ENCODE measurements at regions not wholly inside any gene's neighbourhood (a gene's known extent, or its start where the extent isn't known, plus 50 kb on each side); places are given as distances from the start of the nearest gene placed in this dataset.

GRCh38 chr3:101081446-101081845 lies 88.2 kb upstream of the ABI3BP start:
- Histone ChIP-seq H3K27ac (no peak overlapping the region), H3K36me3 (no peaks in the 10 kb centered on the region), H3K9me3 (no peaks in the 10 kb centered on the region), H3K4me1 (peaks cover 12% of the 10 kb centered on the region), H3K27me3 (no peaks in the 10 kb centered on the region), H3K4me3 (no peak overlapping the region)
- intact Hi-C loops (cut with DNase I), result no loop called here
- DNase-seq (ENCODE audit: extremely low spot score in 2 of 2), result no peak
- TF ChIP-seq POLR2AphosphoS5 (IDR thresholded peaks at IDR 0.05; ENCODE audit: insufficient read depth in 1 of 2, low read depth in 1 of 2) (no peak), POLR2A (IDR thresholded peaks at IDR 0.05) (no peak)
- TF ChIP-seq, protein P1, sequence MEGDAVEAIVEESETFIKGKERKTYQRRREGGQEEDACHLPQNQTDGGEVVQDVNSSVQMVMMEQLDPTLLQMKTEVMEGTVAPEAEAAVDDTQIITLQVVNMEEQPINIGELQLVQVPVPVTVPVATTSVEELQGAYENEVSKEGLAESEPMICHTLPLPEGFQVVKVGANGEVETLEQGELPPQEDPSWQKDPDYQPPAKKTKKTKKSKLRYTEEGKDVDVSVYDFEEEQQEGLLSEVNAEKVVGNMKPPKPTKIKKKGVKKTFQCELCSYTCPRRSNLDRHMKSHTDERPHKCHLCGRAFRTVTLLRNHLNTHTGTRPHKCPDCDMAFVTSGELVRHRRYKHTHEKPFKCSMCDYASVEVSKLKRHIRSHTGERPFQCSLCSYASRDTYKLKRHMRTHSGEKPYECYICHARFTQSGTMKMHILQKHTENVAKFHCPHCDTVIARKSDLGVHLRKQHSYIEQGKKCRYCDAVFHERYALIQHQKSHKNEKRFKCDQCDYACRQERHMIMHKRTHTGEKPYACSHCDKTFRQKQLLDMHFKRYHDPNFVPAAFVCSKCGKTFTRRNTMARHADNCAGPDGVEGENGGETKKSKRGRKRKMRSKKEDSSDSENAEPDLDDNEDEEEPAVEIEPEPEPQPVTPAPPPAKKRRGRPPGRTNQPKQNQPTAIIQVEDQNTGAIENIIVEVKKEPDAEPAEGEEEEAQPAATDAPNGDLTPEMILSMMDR (IDR thresholded peaks at IDR 0.05), result no peak

GRCh38 chr3:101077361-101078011 lies 84.3 kb upstream of the ABI3BP start:
- H3K36me3 ChIP-seq, result no peaks in the 10 kb centered on the region
- peaks cover 12% of the 10 kb centered on the region for H3K4me1 ChIP-seq
- intact Hi-C loops (cut with DNase I), result no loop called here
- TF ChIP-seq, protein P1 (IDR thresholded peaks at IDR 0.05), result no peak
- TF ChIP-seq POLR2A (IDR thresholded peaks at IDR 0.05), result no peak
- no peak for TF ChIP-seq POLR2AphosphoS5 (IDR thresholded peaks at IDR 0.05; ENCODE audit: insufficient read depth in 1 of 2, low read depth in 1 of 2)
- no peaks in the 10 kb centered on the region for H3K9me3 ChIP-seq
- H3K27me3 ChIP-seq, result no peaks in the 10 kb centered on the region
- no peak overlapping the region for H3K27ac ChIP-seq
- no peak for DNase-seq (ENCODE audit: extremely low spot score in 2 of 2)
- no peak overlapping the region for H3K4me3 ChIP-seq

- H3K4me1 ChIP-seq, result peaks cover 10% of the 10 kb centered on the region
- no peaks in the 10 kb centered on the region for H3K9me3 ChIP-seq
- DNase-seq (ENCODE audit: extremely low spot score in 2 of 2), result no peak
- no peak overlapping the region for H3K4me3 ChIP-seq
- no peaks in the 10 kb centered on the region for H3K36me3 ChIP-seq
- no peaks in the 10 kb centered on the region for H3K27me3 ChIP-seq
- intact Hi-C loops (cut with DNase I), result no loop called here
- no peak for TF ChIP-seq POLR2AphosphoS5 (IDR thresholded peaks at IDR 0.05; ENCODE audit: insufficient read depth in 1 of 2, low read depth in 1 of 2)
- no peak for TF ChIP-seq POLR2A (IDR thresholded peaks at IDR 0.05)
- TF ChIP-seq, protein P1 (IDR thresholded peaks at IDR 0.05), result no peak
- no peak overlapping the region for H3K27ac ChIP-seq
Measured at GRCh38 chr3:101074518-101074917, 81.3 kb upstream of the ABI3BP start.

DNA sequence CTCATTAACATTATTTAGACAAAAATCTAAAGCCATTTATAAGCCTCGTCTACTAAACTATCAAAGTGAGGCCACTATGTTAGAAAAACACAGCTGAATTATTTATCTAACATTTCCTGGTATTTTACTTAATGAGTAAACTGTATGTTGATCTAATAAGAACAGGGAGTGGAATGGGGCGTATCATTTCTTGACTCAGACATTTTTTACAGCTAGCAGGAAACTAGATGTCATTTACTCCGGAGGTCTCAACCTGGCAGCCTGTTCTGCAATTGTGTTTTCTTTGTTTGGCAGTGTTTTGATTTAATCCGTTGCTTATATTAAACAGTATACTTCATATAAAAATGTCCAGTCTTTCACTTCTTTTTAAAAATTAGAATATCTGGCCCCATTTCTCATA lies 79.1 kb upstream of the ABI3BP start:
- no peak for DNase-seq (ENCODE audit: extremely low spot score in 2 of 2)
- H3K27ac ChIP-seq, result no peak overlapping the region
- peak in 1 of 2 donors; percentile 58 for TF ChIP-seq POLR2AphosphoS5 (IDR thresholded peaks at IDR 0.05; ENCODE audit: insufficient read depth in 1 of 2, low read depth in 1 of 2)
- TF ChIP-seq, protein P1 (IDR thresholded peaks at IDR 0.05), result no peak
- TF ChIP-seq POLR2A (IDR thresholded peaks at IDR 0.05), result no peak
- no peaks in the 10 kb centered on the region for H3K9me3 ChIP-seq
- H3K27me3 ChIP-seq, result no peaks in the 10 kb centered on the region
- H3K36me3 ChIP-seq, result no peaks in the 10 kb centered on the region
- H3K4me1 ChIP-seq, result peaks cover 21% of the 10 kb centered on the region
- H3K4me3 ChIP-seq, result no peak overlapping the region
- intact Hi-C loops (cut with DNase I), result no loop called here

DNA sequence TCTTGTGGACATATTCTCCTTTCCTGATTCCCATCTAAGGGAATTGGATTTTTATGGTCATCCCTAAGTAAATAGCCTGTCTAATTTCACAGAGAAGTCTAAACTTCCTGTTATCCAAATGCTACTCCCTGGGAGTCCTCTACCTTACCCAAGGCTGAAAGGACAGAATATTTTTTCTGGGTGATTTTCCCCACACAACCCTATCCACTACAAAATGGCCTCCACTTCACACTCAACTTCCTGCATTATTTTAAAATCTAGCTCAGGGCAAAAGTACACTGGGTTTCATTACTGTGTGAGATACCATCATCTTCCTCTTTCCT lies 77.5 kb upstream of the ABI3BP start:
- intact Hi-C loops (cut with DNase I), result no loop called here
- H3K27ac ChIP-seq, result no peak overlapping the region

More for the DNA sequence above, 77.5 kb upstream of the ABI3BP start:
- Histone ChIP-seq H3K27me3 (no peaks in the 10 kb centered on the region), H3K4me1 (peaks cover 21% of the 10 kb centered on the region), H3K4me3 (no peak overlapping the region), H3K9me3 (no peaks in the 10 kb centered on the region), H3K36me3 (no peaks in the 10 kb centered on the region)
- DNase-seq (ENCODE audit: extremely low spot score in 2 of 2), result no peak
- no peak for TF ChIP-seq POLR2A (IDR thresholded peaks at IDR 0.05)
- no peak for TF ChIP-seq POLR2AphosphoS5 (IDR thresholded peaks at IDR 0.05; ENCODE audit: insufficient read depth in 1 of 2, low read depth in 1 of 2)
- TF ChIP-seq, protein P1 (IDR thresholded peaks at IDR 0.05), result no peak

All from vagina (tissue), 2 donors.